ENCODE measurements at regions not wholly inside any gene's neighbourhood (a gene's known extent, or its start where the extent isn't known, plus 50 kb on each side); places are given as distances from the start of the nearest gene placed in this dataset.
A peak's percentile ranks its signal among the peaks of the same experiment; 100 is the strongest.

DNA sequence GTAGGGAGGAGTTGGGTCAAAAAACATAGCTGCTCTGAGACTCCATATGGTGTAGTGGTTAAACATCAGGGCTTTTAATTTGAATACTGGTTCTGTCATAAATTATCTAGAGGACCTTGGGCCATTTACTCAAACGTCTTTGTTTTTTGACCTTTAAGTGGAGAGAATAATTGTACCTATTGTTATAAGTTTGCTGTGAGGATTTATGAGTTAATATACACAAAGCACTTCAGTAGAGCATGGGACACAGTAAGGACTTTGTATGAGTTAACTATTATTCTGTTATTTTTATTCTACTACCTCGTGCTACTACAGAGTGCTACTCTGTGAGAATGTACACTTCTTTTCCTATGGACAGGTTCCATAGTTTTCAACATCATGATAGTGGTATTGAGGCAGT is 123.7 kb upstream of the TNC start:
- TF ChIP-seq, protein P1, sequence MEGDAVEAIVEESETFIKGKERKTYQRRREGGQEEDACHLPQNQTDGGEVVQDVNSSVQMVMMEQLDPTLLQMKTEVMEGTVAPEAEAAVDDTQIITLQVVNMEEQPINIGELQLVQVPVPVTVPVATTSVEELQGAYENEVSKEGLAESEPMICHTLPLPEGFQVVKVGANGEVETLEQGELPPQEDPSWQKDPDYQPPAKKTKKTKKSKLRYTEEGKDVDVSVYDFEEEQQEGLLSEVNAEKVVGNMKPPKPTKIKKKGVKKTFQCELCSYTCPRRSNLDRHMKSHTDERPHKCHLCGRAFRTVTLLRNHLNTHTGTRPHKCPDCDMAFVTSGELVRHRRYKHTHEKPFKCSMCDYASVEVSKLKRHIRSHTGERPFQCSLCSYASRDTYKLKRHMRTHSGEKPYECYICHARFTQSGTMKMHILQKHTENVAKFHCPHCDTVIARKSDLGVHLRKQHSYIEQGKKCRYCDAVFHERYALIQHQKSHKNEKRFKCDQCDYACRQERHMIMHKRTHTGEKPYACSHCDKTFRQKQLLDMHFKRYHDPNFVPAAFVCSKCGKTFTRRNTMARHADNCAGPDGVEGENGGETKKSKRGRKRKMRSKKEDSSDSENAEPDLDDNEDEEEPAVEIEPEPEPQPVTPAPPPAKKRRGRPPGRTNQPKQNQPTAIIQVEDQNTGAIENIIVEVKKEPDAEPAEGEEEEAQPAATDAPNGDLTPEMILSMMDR (IDR thresholded peaks at IDR 0.05; ENCODE audit: poor library complexity, severe bottlenecking): no peak
- no peaks in the 10 kb centered on the region for H3K36me3 ChIP-seq (ENCODE audit: low read depth)
- ATAC-seq (ENCODE audit: low read depth): no peak
- H3K9me3 ChIP-seq (ENCODE audit: severe bottlenecking): no peaks in the 10 kb centered on the region
- H3K27ac ChIP-seq (ENCODE audit: poor library complexity, severe bottlenecking): no peak overlapping the region
- H3K4me1 ChIP-seq (ENCODE audit: insufficient read depth, poor library complexity, severe bottlenecking): no peaks in the 10 kb centered on the region
- H3K27me3 ChIP-seq (ENCODE audit: insufficient read depth, poor library complexity, severe bottlenecking): no peaks in the 10 kb centered on the region
- DNase-seq (ENCODE audit: low spot score): no peak
- H3K4me3 ChIP-seq (ENCODE audit: severe bottlenecking): no peak overlapping the region

DNA sequence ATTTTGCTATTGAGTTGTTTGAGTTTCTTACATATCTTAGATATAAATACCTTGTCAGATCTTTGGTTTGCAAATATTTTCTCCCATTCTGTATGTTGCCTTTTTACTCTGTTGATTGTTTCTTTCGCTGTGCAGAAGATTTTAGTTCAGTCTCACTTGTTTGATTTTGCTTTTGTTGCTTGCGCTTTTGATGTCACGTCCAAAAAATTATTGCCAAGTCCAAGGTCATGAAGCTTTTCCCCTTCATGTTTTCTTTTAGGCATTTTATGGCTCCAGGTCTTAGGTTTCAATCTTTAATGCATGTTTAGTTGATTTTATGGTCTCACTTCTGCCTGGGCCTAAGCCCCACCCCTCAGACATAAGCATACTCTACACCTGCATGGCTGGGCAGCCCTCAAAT is 131.5 kb upstream of the TNC start:
- DNase-seq (ENCODE audit: low spot score): no peak
- no peaks in the 10 kb centered on the region for H3K27me3 ChIP-seq (ENCODE audit: insufficient read depth, poor library complexity, severe bottlenecking)
- peaks cover 18% of the 10 kb centered on the region for H3K4me1 ChIP-seq (ENCODE audit: insufficient read depth, poor library complexity, severe bottlenecking)
- H3K36me3 ChIP-seq (ENCODE audit: low read depth): no peaks in the 10 kb centered on the region
- ATAC-seq (ENCODE audit: low read depth): no peak
- peak overlapping the region; percentile 84 for H3K27ac ChIP-seq (ENCODE audit: poor library complexity, severe bottlenecking)
- TF ChIP-seq, protein P1 (IDR thresholded peaks at IDR 0.05; ENCODE audit: poor library complexity, severe bottlenecking): no peak
- H3K9me3 ChIP-seq (ENCODE audit: severe bottlenecking): no peaks in the 10 kb centered on the region
- H3K4me3 ChIP-seq (ENCODE audit: severe bottlenecking): no peak overlapping the region

DNA sequence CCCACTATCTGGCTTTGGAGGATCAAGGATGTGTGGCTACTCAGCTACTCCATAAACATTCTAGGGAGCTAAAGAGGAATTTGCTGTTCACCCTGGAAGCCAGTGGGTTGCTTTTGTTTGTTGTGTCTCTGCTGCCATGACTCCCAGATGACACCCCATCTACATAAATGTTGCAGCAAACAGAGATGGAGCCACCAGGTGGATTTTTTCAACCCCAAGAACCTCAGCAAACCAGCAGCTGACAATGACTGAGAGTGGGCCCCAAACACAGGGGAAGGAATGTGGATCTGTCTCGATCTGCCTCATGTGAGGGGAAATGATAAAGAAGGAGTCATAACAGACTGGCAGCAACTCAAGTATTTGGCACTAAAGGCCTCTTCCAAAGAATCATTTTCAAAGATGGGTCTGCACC is 132.7 kb upstream of the TNC start:
- Histone ChIP-seq H3K4me3 (ENCODE audit: severe bottlenecking) (no peak overlapping the region), H3K27ac (ENCODE audit: poor library complexity, severe bottlenecking) (peak overlapping the region; percentile 84), H3K4me1 (ENCODE audit: insufficient read depth, poor library complexity, severe bottlenecking) (peaks cover 18% of the 10 kb centered on the region), H3K27me3 (ENCODE audit: insufficient read depth, poor library complexity, severe bottlenecking) (no peaks in the 10 kb centered on the region), H3K9me3 (ENCODE audit: severe bottlenecking) (no peaks in the 10 kb centered on the region), H3K36me3 (ENCODE audit: low read depth) (no peaks in the 10 kb centered on the region)
- DNase-seq (ENCODE audit: low spot score) (peak; percentile 72), ATAC-seq (ENCODE audit: low read depth) (peak; percentile 98)
- TF ChIP-seq, protein P1 (IDR thresholded peaks at IDR 0.05; ENCODE audit: poor library complexity, severe bottlenecking): peak; percentile 28

DNA sequence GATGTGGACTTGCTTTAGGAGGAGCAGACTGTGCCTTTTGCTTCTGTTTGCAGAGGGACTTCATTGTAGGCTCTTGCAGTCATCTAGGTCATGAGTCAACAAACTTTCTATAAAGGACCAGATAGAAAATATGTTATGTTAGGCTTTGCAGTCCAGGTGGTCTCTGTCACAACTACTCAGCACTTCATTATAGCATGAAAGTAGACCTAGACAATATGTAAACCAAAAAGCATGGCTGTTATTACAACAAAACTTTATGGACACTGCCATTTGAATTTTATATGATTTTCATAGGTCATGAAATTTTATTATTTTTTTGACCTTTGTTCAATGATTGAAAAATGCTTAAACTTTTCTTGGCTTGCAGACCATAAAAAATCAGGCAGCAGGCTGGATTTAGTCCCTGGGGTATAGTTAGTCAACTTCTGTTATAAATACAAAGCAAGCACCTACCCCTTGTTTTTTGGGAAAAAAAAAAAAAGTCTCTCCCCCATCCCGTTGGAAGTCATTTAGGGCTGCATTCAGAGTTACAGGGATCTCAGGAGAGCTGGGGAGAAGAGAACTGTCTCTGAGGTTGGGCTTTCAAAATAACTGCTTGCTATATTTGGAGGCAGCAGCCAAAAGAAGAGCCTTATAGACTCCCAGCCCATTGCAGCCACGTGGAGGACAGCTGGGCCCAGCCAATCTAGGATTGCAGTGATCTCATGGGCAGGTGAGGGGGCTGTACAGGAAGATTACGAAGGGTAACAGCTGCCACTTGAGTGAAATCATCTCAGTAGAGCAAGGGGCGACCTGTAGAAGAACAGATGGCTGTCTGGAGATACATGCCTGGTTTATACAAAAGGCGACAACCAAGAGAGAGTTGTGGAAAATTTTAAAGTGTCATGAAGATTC is 136.6 kb upstream of the TNC start:
- TF ChIP-seq, protein P1 (IDR thresholded peaks at IDR 0.05; ENCODE audit: poor library complexity, severe bottlenecking): no peak
- Histone ChIP-seq H3K4me1 (ENCODE audit: insufficient read depth, poor library complexity, severe bottlenecking) (peaks cover 18% of the 10 kb centered on the region), H3K27ac (ENCODE audit: poor library complexity, severe bottlenecking) (no peak overlapping the region), H3K27me3 (ENCODE audit: insufficient read depth, poor library complexity, severe bottlenecking) (no peaks in the 10 kb centered on the region), H3K9me3 (ENCODE audit: severe bottlenecking) (no peaks in the 10 kb centered on the region), H3K4me3 (ENCODE audit: severe bottlenecking) (no peak overlapping the region), H3K36me3 (ENCODE audit: low read depth) (no peaks in the 10 kb centered on the region)
- no peak for DNase-seq (ENCODE audit: low spot score)
- no peak for ATAC-seq (ENCODE audit: low read depth)

DNA sequence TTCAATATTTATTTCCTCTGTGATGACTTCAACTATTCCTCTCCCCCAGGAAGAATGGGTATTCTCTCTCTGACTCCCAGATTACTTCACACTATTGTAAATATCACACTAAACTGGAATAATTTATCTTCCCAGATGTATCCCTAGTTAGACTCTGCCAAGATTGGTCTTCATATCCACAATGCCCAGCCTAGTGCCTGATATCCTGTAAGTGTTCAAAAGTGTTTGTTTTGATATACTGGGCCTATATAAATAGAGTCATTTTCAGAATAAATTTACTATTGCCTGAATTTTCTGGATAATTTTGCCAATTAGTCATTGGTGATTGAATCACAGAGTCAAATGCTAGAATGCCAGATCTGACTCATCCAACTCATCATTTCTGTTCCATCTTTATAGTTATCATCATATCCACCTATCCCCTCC is 143.7 kb upstream of the TNC start:
- no peak overlapping the region for H3K4me3 ChIP-seq (ENCODE audit: severe bottlenecking)
- H3K27me3 ChIP-seq (ENCODE audit: insufficient read depth, poor library complexity, severe bottlenecking): no peaks in the 10 kb centered on the region
- H3K36me3 ChIP-seq (ENCODE audit: low read depth): no peaks in the 10 kb centered on the region
- peak overlapping the region; percentile 96 for H3K27ac ChIP-seq (ENCODE audit: poor library complexity, severe bottlenecking)
- peaks cover 46% of the 10 kb centered on the region for H3K4me1 ChIP-seq (ENCODE audit: insufficient read depth, poor library complexity, severe bottlenecking)
- no peaks in the 10 kb centered on the region for H3K9me3 ChIP-seq (ENCODE audit: severe bottlenecking)
- peak; percentile 34 for ATAC-seq (ENCODE audit: low read depth)
- no peak for DNase-seq (ENCODE audit: low spot score)
- TF ChIP-seq, protein P1 (IDR thresholded peaks at IDR 0.05; ENCODE audit: poor library complexity, severe bottlenecking): no peak
